Mucosa of gallbladder (tissue), 1 donor: ENCODE measurements at regions not wholly inside any gene's neighbourhood (a gene's known extent, or its start where the extent isn't known, plus 50 kb on each side); places are given as distances from the start of the nearest gene placed in this dataset.
"Not testable (repeated sequence)": the region's sequence is repeated elsewhere in the genome, so short reads cannot be mapped to it uniquely, and the experiment has no call there.

Experiments used
- DNase-seq: peaks from one replicate; pipeline ENCODE4 v3.0.0-alpha.2; 2020; ENCODE audit warnings: low spot score
- donor health status: DM: no; HTN: no; CAD: no.

GRCh38 chr12:105880824-105881388, 257.8 kb downstream of the NUAK1 start:
- no peak for DNase-seq

GRCh38 chr12:105882404-105882803, 256.4 kb downstream of the NUAK1 start:
- DNase-seq: no peak

- DNase-seq: no peak
Observed at GRCh38 chr12:105887131-105887530, 251.6 kb downstream of the NUAK1 start.

DNA sequence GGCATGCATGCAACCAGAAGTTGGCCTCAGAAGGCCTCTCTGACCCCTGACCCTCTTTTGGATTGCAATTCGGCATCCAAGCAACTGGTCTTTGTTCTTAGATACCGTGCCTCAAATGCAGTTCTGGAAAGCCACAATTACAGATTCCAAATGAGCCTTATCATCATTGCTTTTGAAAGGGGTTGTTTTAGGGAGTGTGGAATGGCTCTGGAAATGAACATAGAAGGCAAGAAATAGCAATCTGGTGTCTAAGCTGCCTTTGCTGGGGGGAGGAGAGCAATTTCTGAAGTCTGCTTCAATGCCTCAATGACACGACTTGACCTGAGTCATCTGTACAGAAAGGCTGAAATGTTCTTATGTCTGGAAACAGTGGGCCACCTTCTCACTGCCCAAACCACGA, 250.1 kb downstream of the NUAK1 start:
- DNase-seq: no peak

GRCh38 chr12:105892362-105892910, 246.3 kb downstream of the NUAK1 start:
- no peak for DNase-seq

GRCh38 chr12:105895197-105895832, 243.4 kb downstream of the NUAK1 start:
- DNase-seq: not testable (repeated sequence)

- no peak for DNase-seq
Observed at GRCh38 chr12:105897311-105897725, 241.4 kb downstream of the NUAK1 start.

- not testable (repeated sequence) for DNase-seq
Observed at GRCh38 chr12:105898271-105898670, 240.5 kb downstream of the NUAK1 start.

DNA sequence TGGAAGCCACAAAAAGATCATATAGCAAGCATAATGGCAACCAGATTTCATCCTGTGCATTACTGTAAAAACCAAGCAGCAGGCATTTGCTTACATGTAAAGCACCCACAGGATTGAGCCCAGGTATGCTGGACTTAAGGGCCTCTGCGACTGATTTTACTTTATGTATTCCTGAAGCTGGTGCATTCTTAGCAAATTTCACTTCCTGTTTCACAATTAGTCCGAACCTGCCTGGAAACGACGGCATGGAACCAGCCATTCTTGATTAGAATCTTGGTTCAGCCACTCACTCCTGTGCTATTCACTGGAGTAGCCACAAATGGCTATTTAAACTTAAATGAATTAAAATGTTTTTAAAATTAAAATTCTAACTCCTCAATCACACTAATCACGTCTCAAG, 239.2 kb downstream of the NUAK1 start:
- DNase-seq: no peak

DNA sequence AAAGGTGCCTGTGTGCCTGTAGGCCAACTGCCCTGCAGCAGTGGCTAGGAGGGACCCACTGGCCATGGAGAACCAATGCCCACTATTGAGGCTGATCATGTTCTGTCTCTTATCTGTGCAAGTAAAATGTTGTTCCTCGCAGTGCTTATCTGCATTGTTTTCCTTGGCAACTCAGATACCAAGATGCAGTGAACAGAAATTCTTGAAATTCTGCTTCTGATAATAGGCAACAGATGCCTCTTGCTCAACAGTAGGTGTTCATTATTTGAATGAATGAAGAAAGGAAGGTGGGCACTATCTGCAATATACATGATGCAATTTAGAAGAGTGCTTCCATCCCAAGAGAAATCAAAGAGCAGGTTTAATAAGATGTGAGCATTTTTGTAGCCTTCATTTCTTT, 232.2 kb downstream of the NUAK1 start:
- no peak for DNase-seq

DNA sequence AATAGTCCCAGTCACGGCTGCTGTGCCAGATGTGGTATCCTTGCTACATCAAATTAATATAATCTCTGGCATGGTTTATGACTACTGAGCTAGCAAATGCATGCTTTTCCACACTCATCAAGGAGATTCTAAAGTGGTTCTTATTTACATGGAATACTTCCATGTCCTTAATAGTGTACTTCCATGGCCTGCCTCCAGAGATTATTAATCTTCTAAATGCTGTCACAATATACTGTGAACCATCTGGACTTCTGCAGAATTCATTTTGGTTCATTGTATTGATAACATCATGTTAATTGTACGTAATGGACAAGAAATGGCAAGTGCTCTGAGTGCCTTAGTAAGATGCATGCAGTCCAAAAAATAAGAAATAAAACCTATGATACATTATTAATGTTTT, 230.8 kb downstream of the NUAK1 start:
- no peak for DNase-seq

DNA sequence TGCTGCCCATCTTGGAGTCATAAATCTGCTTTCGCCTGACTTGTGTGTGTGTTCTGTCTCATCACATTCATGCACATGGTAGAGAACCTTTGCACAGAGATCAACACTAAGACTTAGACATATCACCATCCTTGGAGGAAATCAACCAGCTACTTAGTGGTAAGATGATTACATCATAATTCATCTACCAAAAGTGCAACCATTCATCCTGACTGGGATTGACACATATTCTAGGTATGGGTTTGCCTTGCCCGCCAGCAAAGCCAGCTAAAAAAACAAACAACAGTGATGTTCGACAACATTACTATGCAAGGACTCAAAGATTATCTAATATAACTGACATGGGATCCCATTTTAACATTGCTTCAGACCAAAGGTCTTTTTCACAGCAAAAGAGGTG, 228.7 kb downstream of the NUAK1 start:
- no peak for DNase-seq

- no peak for DNase-seq
Observed at GRCh38 chr12:105911966-105912365, 226.8 kb downstream of the NUAK1 start.

DNA sequence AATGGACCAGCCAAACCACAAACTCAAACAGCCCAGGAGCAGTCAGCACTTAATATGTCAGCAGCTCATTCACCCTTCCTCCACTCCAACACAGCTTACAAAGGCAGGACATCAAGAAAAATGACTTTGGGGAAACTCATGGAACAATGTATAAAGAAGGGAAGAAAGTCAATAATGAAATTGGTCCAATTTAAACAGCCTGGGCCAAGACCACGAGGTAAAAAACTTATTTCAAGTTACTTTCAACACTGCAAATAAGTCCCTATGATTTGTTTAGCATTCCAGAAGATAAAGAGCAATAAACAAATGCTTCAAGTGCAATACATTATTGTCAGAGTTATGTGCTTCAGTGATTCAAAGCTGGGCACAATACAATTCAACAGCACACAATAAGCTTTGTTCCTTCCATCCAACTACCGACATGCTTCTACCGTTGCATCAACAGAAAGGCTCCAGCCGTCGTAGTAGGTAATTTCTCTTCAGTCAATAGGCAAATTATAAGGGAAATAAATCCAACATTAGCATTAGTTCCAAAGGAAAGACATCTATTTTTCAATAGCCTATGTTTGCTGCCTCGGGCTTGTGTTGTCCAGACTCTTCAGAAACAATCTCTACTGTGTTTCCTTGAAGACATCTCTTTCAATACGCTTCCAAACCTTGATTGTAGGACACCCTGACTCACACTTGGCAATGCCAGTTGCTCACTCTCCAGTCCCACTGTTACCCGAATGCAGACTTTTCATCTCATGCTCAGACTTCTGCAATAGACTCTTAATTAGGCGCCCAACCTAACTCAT, 225.7 kb downstream of the NUAK1 start:
- DNase-seq: no peak

- no peak for DNase-seq
Observed at GRCh38 chr12:105915997-105916759, 222.6 kb downstream of the NUAK1 start.

DNA sequence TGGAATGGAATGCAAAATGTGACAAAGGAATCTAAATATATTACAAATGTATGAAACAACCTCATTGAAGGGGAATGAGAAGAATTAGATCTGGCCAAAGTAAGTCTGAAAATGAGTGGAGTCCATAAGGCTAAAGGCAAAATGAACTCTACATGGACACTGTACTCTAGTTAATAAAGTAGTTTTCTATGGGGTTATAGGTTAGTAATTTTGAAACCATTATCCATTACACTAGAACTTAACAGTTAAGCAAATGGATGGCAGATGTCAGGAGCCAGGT, 222.1 kb downstream of the NUAK1 start:
- no peak for DNase-seq

DNA sequence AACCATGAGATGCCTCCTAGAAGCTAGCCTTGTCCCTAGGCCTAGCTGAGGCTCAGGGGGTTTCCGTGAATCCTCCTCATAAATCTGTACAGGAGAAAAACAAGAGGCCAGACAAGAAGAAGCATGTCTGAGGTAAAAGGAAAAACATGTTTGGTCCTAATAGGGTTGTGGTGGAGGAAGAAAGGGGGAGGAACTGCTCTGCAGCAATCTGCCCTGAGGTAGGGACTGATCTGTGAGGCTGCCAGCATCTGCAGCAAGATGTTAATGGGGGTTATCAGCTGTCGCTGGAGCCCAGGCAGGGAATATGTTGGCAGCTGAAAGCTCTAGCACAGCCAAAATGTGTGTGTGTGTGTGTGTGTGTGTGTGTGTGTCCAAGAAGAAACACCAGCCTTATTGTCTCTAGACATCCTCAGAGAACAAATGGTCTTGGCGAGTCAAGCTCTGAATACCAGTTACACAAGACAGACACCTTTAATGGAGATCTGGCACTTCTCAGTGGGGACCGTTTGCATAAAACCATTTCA, 218.5 kb downstream of the NUAK1 start:
- DNase-seq: no peak

- no peak for DNase-seq
Observed at GRCh38 chr12:105921055-105921454, 217.7 kb downstream of the NUAK1 start.

- no peak for DNase-seq
Observed at GRCh38 chr12:105921872-105922669, 216.7 kb downstream of the NUAK1 start.

GRCh38 chr12:105922670-105923102, 216.1 kb downstream of the NUAK1 start:
- DNase-seq: no peak

GRCh38 chr12:105924526-105925208, 214.1 kb downstream of the NUAK1 start:
- DNase-seq: no peak
